Breast epithelium (tissue), 3 donors: ENCODE measurements at regions not wholly inside any gene's neighbourhood (a gene's known extent, or its start where the extent isn't known, plus 50 kb on each side); places are given as distances from the start of the nearest gene placed in this dataset.

Source experiments
- CTCF ChIP-seq, 3 donors: fragments of 450-650 bp; IDR thresholded peaks; one replicate each; pipeline ENCODE4 v1.5.1; 2016 to 2017; ENCODE audit warnings: antibody characterized with exemption in 3 of 3, mild to moderate bottlenecking in 3 of 3, moderate library complexity in 3 of 3
- POLR2A ChIP-seq: fragments of 450-650 bp; IDR thresholded peaks from one replicate; pipeline ENCODE4 v1.6.1; 2016; ENCODE audit warnings: antibody characterized with exemption, mild to moderate bottlenecking, moderate library complexity
- POLR2AphosphoS5 ChIP-seq, 3 donors: sonication (generic); formaldehyde crosslinking; IDR thresholded peaks; one replicate each; pipeline ENCODE4 v1.6.1; 2017; ENCODE audit warnings: antibody characterized with exemption in 3 of 3

GRCh38 chr11:32168924-32169323, 78.0 kb downstream of the RCN1 start:
- TF ChIP-seq CTCF (IDR thresholded peaks at IDR 0.05) (no peak), POLR2AphosphoS5 (IDR thresholded peaks at IDR 0.05) (no peak), POLR2A (no peak)
